ENCODE measurements at regions not wholly inside any gene's neighbourhood (a gene's known extent, or its start where the extent isn't known, plus 50 kb on each side); places are given as distances from the start of the nearest gene placed in this dataset.

DNA sequence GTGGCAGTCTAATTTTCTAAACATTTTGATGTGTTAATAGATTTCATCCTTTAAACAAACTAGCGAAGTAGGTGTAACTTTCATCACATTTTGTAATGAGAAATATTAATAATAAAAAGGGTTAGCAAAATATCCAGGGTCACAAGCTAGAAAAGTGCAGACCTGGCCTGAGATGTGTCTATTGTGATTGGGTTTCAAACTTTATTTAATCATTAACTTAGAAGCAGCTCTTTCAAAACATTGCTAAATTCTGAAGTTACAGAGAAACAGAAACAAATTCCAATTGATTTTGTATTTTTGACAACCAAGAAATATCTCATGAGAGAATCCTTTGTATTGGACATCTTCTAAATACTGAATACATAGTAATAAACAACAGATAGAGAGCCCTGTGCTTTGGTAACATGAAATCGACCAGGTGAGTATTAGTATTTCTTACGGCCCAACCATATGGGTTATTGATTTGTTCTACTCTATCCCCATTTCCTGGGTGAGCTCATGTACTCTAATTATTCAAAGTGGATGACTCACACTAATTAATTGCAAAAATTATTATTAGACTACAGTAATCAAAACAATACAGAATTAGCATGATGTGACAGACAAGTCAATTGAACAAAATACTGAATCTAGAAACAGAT, 1093.8 kb upstream of the AGA start:
- no peak for TF ChIP-seq CREB1 (IDR thresholded peaks at IDR 0.05; ENCODE audit: low read depth)
- no peak for TF ChIP-seq FOXM1 (IDR thresholded peaks at IDR 0.05; ENCODE audit: low read depth, low read length)
- TF ChIP-seq MTA3 (IDR thresholded peaks at IDR 0.05; ENCODE audit: borderline replicate concordance, low read length): no peak
- TF ChIP-seq CHD2 (IDR thresholded peaks at IDR 0.05; ENCODE audit: borderline replicate concordance, low read depth, low read length): no peak
- TF ChIP-seq EZH2 (IDR thresholded peaks at IDR 0.05; ENCODE audit: borderline replicate concordance, control insufficient read depth, low read depth, low read length): no peak
- TF ChIP-seq, protein P1, sequence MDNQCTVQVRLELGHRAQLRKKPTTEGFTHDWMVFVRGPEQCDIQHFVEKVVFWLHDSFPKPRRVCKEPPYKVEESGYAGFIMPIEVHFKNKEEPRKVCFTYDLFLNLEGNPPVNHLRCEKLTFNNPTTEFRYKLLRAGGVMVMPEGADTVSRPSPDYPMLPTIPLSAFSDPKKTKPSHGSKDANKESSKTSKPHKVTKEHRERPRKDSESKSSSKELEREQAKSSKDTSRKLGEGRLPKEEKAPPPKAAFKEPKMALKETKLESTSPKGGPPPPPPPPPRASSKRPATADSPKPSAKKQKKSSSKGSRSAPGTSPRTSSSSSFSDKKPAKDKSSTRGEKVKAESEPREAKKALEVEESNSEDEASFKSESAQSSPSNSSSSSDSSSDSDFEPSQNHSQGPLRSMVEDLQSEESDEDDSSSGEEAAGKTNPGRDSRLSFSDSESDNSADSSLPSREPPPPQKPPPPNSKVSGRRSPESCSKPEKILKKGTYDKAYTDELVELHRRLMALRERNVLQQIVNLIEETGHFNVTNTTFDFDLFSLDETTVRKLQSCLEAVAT (IDR thresholded peaks at IDR 0.05): no peak
- no peak for TF ChIP-seq FOXK2 (IDR thresholded peaks at IDR 0.05)
- TF ChIP-seq, protein P2, sequence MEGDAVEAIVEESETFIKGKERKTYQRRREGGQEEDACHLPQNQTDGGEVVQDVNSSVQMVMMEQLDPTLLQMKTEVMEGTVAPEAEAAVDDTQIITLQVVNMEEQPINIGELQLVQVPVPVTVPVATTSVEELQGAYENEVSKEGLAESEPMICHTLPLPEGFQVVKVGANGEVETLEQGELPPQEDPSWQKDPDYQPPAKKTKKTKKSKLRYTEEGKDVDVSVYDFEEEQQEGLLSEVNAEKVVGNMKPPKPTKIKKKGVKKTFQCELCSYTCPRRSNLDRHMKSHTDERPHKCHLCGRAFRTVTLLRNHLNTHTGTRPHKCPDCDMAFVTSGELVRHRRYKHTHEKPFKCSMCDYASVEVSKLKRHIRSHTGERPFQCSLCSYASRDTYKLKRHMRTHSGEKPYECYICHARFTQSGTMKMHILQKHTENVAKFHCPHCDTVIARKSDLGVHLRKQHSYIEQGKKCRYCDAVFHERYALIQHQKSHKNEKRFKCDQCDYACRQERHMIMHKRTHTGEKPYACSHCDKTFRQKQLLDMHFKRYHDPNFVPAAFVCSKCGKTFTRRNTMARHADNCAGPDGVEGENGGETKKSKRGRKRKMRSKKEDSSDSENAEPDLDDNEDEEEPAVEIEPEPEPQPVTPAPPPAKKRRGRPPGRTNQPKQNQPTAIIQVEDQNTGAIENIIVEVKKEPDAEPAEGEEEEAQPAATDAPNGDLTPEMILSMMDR (IDR thresholded peaks at IDR 0.05 in 2 of 3, conservative IDR thresholded peaks at IDR 0.05 in 1 of 3; ENCODE audit: control insufficient read depth in 2 of 3, extremely low read depth in 1 of 3, insufficient read depth in 1 of 3, low read depth in 3 of 3, low read length in 3 of 3): no peak
- TF ChIP-seq STAT1 (conservative IDR thresholded peaks at IDR 0.05): no peak
- no peak for TF ChIP-seq RFX5 (IDR thresholded peaks at IDR 0.05; ENCODE audit: low read depth, low read length)
- no peak for TF ChIP-seq POU2F2 (IDR thresholded peaks at IDR 0.05; ENCODE audit: borderline replicate concordance, low read depth, low read length)
- TF ChIP-seq SIN3A (IDR thresholded peaks at IDR 0.05; ENCODE audit: low read depth, low read length): no peak
- no peak for TF ChIP-seq EP300 (IDR thresholded peaks at IDR 0.05; ENCODE audit: borderline replicate concordance in 1 of 2, control insufficient read depth in 1 of 2, low read depth in 2 of 2, low read length in 2 of 2)
- TF ChIP-seq, protein P3, sequence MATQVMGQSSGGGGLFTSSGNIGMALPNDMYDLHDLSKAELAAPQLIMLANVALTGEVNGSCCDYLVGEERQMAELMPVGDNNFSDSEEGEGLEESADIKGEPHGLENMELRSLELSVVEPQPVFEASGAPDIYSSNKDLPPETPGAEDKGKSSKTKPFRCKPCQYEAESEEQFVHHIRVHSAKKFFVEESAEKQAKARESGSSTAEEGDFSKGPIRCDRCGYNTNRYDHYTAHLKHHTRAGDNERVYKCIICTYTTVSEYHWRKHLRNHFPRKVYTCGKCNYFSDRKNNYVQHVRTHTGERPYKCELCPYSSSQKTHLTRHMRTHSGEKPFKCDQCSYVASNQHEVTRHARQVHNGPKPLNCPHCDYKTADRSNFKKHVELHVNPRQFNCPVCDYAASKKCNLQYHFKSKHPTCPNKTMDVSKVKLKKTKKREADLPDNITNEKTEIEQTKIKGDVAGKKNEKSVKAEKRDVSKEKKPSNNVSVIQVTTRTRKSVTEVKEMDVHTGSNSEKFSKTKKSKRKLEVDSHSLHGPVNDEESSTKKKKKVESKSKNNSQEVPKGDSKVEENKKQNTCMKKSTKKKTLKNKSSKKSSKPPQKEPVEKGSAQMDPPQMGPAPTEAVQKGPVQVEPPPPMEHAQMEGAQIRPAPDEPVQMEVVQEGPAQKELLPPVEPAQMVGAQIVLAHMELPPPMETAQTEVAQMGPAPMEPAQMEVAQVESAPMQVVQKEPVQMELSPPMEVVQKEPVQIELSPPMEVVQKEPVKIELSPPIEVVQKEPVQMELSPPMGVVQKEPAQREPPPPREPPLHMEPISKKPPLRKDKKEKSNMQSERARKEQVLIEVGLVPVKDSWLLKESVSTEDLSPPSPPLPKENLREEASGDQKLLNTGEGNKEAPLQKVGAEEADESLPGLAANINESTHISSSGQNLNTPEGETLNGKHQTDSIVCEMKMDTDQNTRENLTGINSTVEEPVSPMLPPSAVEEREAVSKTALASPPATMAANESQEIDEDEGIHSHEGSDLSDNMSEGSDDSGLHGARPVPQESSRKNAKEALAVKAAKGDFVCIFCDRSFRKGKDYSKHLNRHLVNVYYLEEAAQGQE (IDR thresholded peaks at IDR 0.05; ENCODE audit: low read depth, low read length): no peak

Measured in GM12878 (cell line).